HL-60/S4 treated with phorbol 12-myristate 13-acetate at 8.2 ng/mL for 4 days and 3 days (cell line): ENCODE measurements at regions not wholly inside any gene's neighbourhood (a gene's known extent, or its start where the extent isn't known, plus 50 kb on each side); places are given as distances from the start of the nearest gene placed in this dataset.

ENCODE experiments used
- in situ Hi-C: fragments of 300-500 bp; cut with MboI; formaldehyde crosslinking; loops from 2 replicates; pipeline ENCODE4 v1.15.0; 2022; ENCODE audit warnings: low sequenced_read_pairs

GRCh38 chr7:22658031-22658430, 69.0 kb upstream of the IL6 start:
- in situ Hi-C loops, result no loop called here

- in situ Hi-C loops, result no loop called here
Measured at GRCh38 chr7:22657479-22657878, 69.5 kb upstream of the IL6 start.

- in situ Hi-C loops, result no loop called here
Measured at GRCh38 chr7:22655781-22656180, 71.2 kb upstream of the IL6 start.

GRCh38 chr7:22654831-22655230, 72.2 kb upstream of the IL6 start:
- in situ Hi-C loops, result no loop called here

GRCh38 chr7:22653951-22654350, 73.0 kb upstream of the IL6 start:
- in situ Hi-C loops, result no loop called here

- in situ Hi-C loops, result no loop called here
Measured at GRCh38 chr7:22651534-22652243, 75.3 kb upstream of the IL6 start.

- in situ Hi-C loops, result no loop called here
Measured at GRCh38 chr7:22651036-22651435, 76.0 kb upstream of the IL6 start.

- in situ Hi-C loops, result no loop called here
Measured at GRCh38 chr7:22649686-22650085, 77.3 kb upstream of the IL6 start.

- in situ Hi-C loops, result no loop called here
Measured at GRCh38 chr7:22647451-22648257, 79.3 kb upstream of the IL6 start.

GRCh38 chr7:22645418-22646181, 81.4 kb upstream of the IL6 start:
- in situ Hi-C loops, result no loop called here

- in situ Hi-C loops, result no loop called here
Measured at GRCh38 chr7:22642454-22642853, 84.5 kb upstream of the IL6 start.

GRCh38 chr7:22640269-22640668, 86.7 kb upstream of the IL6 start:
- in situ Hi-C loops, result no loop called here

- in situ Hi-C loops, result no loop called here
Measured at GRCh38 chr7:22639396-22639795, 87.6 kb upstream of the IL6 start.

- in situ Hi-C loops, result no loop called here
Measured at GRCh38 chr7:22635349-22635748, 91.7 kb upstream of the IL6 start.

GRCh38 chr7:22633954-22634474, 93.0 kb upstream of the IL6 start:
- in situ Hi-C loops, result no loop called here

- in situ Hi-C loops, result no loop called here
Measured at GRCh38 chr7:22633286-22633953, 93.6 kb upstream of the IL6 start.

- in situ Hi-C loops, result no loop called here
Measured at GRCh38 chr7:22632674-22633073, 94.3 kb upstream of the IL6 start.

GRCh38 chr7:22631730-22632129, 95.3 kb upstream of the IL6 start:
- in situ Hi-C loops, result no loop called here

- in situ Hi-C loops, result no loop called here
Measured at GRCh38 chr7:22630069-22630468, 96.9 kb upstream of the IL6 start.

GRCh38 chr7:22629056-22629455, 97.9 kb upstream of the IL6 start:
- in situ Hi-C loops, result no loop called here

- in situ Hi-C loops, result no loop called here
Measured at GRCh38 chr7:22628112-22628511, 98.9 kb upstream of the IL6 start.
